Neural cell (in vitro differentiated cells): ENCODE measurements at regions not wholly inside any gene's neighbourhood (a gene's known extent, or its start where the extent isn't known, plus 50 kb on each side); places are given as distances from the start of the nearest gene placed in this dataset.

Source experiments
- EP300 ChIP-seq: fragments of 450-650 bp; conservative IDR thresholded peaks from 2 replicates; pipeline ENCODE4 v1.6.1; 2014; ENCODE audit warnings: antibody characterized with exemption, mild to moderate bottlenecking, moderate library complexity; ENCODE audit not compliant: poor library complexity, severe bottlenecking
- EZH2 ChIP-seq: fragments of 200-600, 300-800 bp; shearing (Covaris generic), sonication (generic); IDR thresholded peaks from 2 replicates; pipeline ENCODE4 v1.6.1; 2014; ENCODE audit warnings: antibody characterized with exemption, low read length, borderline replicate concordance, mild to moderate bottlenecking; ENCODE audit not compliant: insufficient read depth, poor library complexity, severe bottlenecking
- SMC3 ChIP-seq: fragments of 450-650 bp; conservative IDR thresholded peaks from 2 replicates; pipeline ENCODE4 v1.6.1; 2014; ENCODE audit warnings: antibody characterized with exemption, mild to moderate bottlenecking, moderate library complexity; ENCODE audit not compliant: poor library complexity
- TAF1 ChIP-seq: IDR thresholded peaks from 2 replicates; pipeline ENCODE4 v1.6.1; 2012; ENCODE audit warnings: low read depth
- TF ChIP-seq, protein P1 (sequence below): fragments of 450-650 bp; IDR thresholded peaks from 2 replicates; pipeline ENCODE4 v1.5.1; 2014; ENCODE audit warnings: antibody characterized with exemption, mild to moderate bottlenecking, moderate library complexity; ENCODE audit not compliant: poor library complexity, severe bottlenecking

DNA sequence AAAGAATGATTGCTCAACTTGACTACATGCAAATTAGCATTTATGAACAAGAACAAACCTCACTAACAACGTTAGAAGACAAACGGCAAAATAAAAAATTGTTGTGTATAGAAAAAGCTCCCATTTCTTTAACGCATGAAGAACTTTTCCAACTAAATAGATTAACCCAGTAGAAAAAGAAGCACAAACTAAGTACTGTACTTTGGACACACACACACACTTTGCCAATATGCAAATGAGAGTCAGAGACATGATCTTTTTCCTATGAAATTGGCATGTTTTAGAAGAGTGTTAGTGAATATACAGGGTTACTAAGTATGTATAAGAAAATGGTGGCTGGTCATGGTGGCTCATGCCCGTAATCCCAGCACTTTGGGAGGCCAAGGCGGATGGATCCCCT is 355.6 kb downstream of the SH2D4B start:
- TF ChIP-seq, protein P1, sequence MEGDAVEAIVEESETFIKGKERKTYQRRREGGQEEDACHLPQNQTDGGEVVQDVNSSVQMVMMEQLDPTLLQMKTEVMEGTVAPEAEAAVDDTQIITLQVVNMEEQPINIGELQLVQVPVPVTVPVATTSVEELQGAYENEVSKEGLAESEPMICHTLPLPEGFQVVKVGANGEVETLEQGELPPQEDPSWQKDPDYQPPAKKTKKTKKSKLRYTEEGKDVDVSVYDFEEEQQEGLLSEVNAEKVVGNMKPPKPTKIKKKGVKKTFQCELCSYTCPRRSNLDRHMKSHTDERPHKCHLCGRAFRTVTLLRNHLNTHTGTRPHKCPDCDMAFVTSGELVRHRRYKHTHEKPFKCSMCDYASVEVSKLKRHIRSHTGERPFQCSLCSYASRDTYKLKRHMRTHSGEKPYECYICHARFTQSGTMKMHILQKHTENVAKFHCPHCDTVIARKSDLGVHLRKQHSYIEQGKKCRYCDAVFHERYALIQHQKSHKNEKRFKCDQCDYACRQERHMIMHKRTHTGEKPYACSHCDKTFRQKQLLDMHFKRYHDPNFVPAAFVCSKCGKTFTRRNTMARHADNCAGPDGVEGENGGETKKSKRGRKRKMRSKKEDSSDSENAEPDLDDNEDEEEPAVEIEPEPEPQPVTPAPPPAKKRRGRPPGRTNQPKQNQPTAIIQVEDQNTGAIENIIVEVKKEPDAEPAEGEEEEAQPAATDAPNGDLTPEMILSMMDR, result no peak
- TF ChIP-seq EP300 (no peak), SMC3 (no peak), TAF1 (no peak), EZH2 (no peak)
